ENCODE measurements at regions not wholly inside any gene's neighbourhood (a gene's known extent, or its start where the extent isn't known, plus 50 kb on each side); places are given as distances from the start of the nearest gene placed in this dataset.

DNA sequence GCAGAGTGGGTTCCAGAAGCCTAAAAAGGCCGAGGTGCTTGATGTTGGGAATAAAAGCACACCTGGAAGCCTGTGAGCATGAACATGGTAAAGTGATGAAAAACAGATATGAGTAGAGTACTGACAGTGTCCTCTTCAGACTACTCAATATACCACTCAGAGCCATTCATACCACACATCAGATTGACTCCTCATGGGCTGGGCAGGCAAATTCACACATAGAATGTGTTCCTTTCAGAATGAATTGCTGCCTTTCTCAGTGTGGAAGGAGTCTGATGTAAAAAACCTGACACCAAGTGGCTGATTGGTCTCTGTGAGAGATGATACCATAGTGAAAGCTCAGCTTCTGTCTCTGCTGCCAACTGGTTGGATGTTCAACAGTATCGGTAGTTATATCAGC lies 442.7 kb downstream of the RAPGEF2 start:
- Histone ChIP-seq H4K20me1 (ENCODE audit: control insufficient read depth, insufficient read depth, low read length, poor library complexity, severe bottlenecking) (no peaks in the 10 kb centered on the region), H3K9me3 (ENCODE audit: control extremely low read depth in 1 of 3, control insufficient read depth in 2 of 3, insufficient read depth in 1 of 3, low read length in 2 of 3) (no peaks in the 10 kb centered on the region), H3K4me2 (replicated peaks; ENCODE audit: low read depth, low read length, poor library complexity, severe bottlenecking) (no peak overlapping the region), H3K36me3 (replicated peaks in 1 of 2; ENCODE audit: control extremely low read depth in 1 of 2, control insufficient read depth in 1 of 2, extremely low read depth in 1 of 2, insufficient read depth in 2 of 2, low read length in 1 of 2) (no peaks in the 10 kb centered on the region), H3K27me3 (replicated peaks in 1 of 4; ENCODE audit: control extremely low read depth in 1 of 4, control insufficient read depth in 3 of 4, insufficient read depth in 4 of 4, low read length in 3 of 4) (no peaks in the 10 kb centered on the region), H2AFZ (ENCODE audit: insufficient read depth, low read depth, low read length, poor library complexity, severe bottlenecking) (no peak overlapping the region), H3K9ac (ENCODE audit: low read length) (no peak overlapping the region), H3K4me1 (ENCODE audit: control insufficient read depth in 2 of 2, insufficient read depth in 2 of 2, low read length in 2 of 2) (no peaks in the 10 kb centered on the region), H3K4me3 (ENCODE audit: control extremely low read depth in 1 of 5, extremely low read depth in 1 of 5, insufficient read depth in 1 of 5, low read depth in 2 of 5, low read length in 4 of 5) (no peak overlapping the region), H3K27ac (ENCODE audit: low read length in 2 of 2) (no peak overlapping the region), H3K79me2 (ENCODE audit: control insufficient read depth, insufficient read depth, low read length) (no peaks in the 10 kb centered on the region)
- intact Hi-C loops (cut with micrococcal nuclease): no loop called here
- no peak overlapping the region for H3K27ac Mint-ChIP-seq
- H3K4me1 Mint-ChIP-seq: no peaks in the 10 kb centered on the region
- TF ChIP-seq, protein P1, sequence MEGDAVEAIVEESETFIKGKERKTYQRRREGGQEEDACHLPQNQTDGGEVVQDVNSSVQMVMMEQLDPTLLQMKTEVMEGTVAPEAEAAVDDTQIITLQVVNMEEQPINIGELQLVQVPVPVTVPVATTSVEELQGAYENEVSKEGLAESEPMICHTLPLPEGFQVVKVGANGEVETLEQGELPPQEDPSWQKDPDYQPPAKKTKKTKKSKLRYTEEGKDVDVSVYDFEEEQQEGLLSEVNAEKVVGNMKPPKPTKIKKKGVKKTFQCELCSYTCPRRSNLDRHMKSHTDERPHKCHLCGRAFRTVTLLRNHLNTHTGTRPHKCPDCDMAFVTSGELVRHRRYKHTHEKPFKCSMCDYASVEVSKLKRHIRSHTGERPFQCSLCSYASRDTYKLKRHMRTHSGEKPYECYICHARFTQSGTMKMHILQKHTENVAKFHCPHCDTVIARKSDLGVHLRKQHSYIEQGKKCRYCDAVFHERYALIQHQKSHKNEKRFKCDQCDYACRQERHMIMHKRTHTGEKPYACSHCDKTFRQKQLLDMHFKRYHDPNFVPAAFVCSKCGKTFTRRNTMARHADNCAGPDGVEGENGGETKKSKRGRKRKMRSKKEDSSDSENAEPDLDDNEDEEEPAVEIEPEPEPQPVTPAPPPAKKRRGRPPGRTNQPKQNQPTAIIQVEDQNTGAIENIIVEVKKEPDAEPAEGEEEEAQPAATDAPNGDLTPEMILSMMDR (IDR thresholded peaks at IDR 0.05): no peak
- TF ChIP-seq EZH2 (IDR thresholded peaks at IDR 0.05; ENCODE audit: borderline replicate concordance, insufficient read depth, low read depth, low read length, poor library complexity, severe bottlenecking): no peak
- ChIA-PET POLR2A (no interaction called here), CTCF (no interaction called here)
- no peak for DNase-seq
- ATAC-seq (ENCODE audit: low read depth): no peak
- H3K9me3 Mint-ChIP-seq (ENCODE audit: insufficient read depth): no peaks in the 10 kb centered on the region
- 100% methylated on average over 1 of the region's 2 CpGs for WGBS (ENCODE audit: insufficient coverage)
- H3K4me3 Mint-ChIP-seq: no peak overlapping the region
- H3K27me3 Mint-ChIP-seq: no peaks in the 10 kb centered on the region

DNA sequence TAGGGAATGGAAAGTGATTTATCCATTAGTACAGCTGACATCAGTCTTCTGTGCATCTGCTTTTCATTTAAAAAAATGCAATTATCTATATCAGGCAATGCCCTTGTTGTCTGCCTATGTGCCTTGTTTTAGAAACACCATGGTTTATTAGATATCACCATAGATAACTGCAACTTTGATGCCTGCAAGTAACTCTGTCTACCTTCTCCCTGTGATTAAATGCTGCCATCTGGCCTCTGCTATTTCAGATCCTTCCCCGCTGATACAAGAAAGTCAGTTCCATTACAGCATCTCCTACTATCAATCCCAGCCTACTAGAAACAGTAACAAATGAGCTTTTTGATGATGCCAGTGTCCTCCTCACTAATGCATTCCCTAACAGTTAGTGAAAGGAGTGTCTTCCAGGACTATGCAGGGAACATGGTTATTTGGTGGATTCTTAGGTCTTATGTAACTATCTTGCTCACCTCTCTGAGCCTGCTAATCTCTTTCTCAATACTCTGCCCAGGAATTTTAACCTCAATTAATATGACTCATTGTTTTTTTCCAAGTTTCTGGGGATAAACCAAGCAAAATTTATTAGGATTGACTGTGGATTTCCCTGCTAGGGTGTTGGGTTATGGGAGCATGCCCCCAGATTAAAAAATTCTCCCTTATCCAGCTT lies 444.9 kb downstream of the RAPGEF2 start:
- ChIA-PET POLR2A (no interaction called here), CTCF (no interaction called here)
- H3K27ac Mint-ChIP-seq: no peak overlapping the region
- Histone ChIP-seq H3K27ac (ENCODE audit: low read length in 2 of 2) (no peak overlapping the region), H3K4me1 (ENCODE audit: control insufficient read depth in 2 of 2, insufficient read depth in 2 of 2, low read length in 2 of 2) (no peaks in the 10 kb centered on the region), H3K9me3 (ENCODE audit: control extremely low read depth in 1 of 3, control insufficient read depth in 2 of 3, insufficient read depth in 1 of 3, low read length in 2 of 3) (no peaks in the 10 kb centered on the region), H2AFZ (ENCODE audit: insufficient read depth, low read depth, low read length, poor library complexity, severe bottlenecking) (no peak overlapping the region), H3K36me3 (replicated peaks in 1 of 2; ENCODE audit: control extremely low read depth in 1 of 2, control insufficient read depth in 1 of 2, extremely low read depth in 1 of 2, insufficient read depth in 2 of 2, low read length in 1 of 2) (no peaks in the 10 kb centered on the region), H4K20me1 (ENCODE audit: control insufficient read depth, insufficient read depth, low read length, poor library complexity, severe bottlenecking) (no peaks in the 10 kb centered on the region), H3K4me3 (ENCODE audit: control extremely low read depth in 1 of 5, extremely low read depth in 1 of 5, insufficient read depth in 1 of 5, low read depth in 2 of 5, low read length in 4 of 5) (no peak overlapping the region), H3K79me2 (ENCODE audit: control insufficient read depth, insufficient read depth, low read length) (no peaks in the 10 kb centered on the region), H3K27me3 (replicated peaks in 1 of 4; ENCODE audit: control extremely low read depth in 1 of 4, control insufficient read depth in 3 of 4, insufficient read depth in 4 of 4, low read length in 3 of 4) (no peaks in the 10 kb centered on the region), H3K4me2 (replicated peaks; ENCODE audit: low read depth, low read length, poor library complexity, severe bottlenecking) (no peak overlapping the region), H3K9ac (ENCODE audit: low read length) (no peak overlapping the region)
- no peaks in the 10 kb centered on the region for H3K4me1 Mint-ChIP-seq
- no peaks in the 10 kb centered on the region for H3K27me3 Mint-ChIP-seq
- no peak for ATAC-seq (ENCODE audit: low read depth)
- H3K4me3 Mint-ChIP-seq: no peak overlapping the region
- no peak for DNase-seq
- intact Hi-C loops (cut with micrococcal nuclease): no loop called here
- no peaks in the 10 kb centered on the region for H3K9me3 Mint-ChIP-seq (ENCODE audit: insufficient read depth)
- WGBS (ENCODE audit: insufficient coverage): 100% methylated on average over 1 of the region's 1 CpG
- no peak for TF ChIP-seq EZH2 (IDR thresholded peaks at IDR 0.05; ENCODE audit: borderline replicate concordance, insufficient read depth, low read depth, low read length, poor library complexity, severe bottlenecking)
- TF ChIP-seq, protein P1 (IDR thresholded peaks at IDR 0.05): no peak

Measured in B cell (primary cell).